ENCODE measurements at regions not wholly inside any gene's neighbourhood (a gene's known extent, or its start where the extent isn't known, plus 50 kb on each side); places are given as distances from the start of the nearest gene placed in this dataset.

DNA sequence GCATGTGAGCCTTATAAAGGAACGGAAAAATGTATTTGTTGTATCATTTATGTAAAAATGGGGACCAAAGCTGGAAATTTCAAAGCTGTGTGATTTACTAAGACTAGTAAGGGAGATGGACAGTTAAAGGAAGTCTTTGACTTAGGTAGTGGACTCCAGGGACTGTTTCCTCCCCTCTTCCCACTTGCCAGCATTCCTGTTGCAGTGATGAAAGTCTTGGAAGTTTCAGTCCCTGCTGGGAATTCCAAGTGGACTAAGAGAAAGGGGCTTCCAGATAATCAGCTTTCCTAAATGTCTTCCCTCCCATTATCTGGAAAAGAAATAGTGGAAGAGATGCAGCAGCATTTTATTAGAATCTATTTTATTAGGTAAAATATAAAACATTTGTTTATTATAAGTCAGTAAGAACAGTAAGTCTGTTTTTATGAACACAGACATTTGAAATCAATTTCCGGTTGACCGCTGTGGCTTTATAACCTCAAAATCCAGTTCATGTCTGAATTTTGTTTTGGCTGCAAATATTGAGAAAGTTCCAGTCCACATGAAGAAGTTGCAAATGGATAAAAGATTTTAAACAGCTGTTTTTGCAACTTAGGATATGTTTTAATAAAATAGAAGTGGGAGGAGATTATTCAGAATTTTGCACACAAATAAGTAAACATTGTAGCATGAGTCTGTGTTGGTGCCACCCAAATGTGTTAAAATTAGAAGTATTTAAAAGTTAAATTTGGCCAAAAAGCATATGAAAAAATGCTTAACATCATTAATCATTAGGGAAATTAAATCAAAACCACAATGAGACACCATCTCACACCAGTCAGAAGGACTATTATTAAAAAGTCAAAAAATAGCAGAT, 141.8 kb downstream of the IL20RB start:
- TF ChIP-seq, protein P1, sequence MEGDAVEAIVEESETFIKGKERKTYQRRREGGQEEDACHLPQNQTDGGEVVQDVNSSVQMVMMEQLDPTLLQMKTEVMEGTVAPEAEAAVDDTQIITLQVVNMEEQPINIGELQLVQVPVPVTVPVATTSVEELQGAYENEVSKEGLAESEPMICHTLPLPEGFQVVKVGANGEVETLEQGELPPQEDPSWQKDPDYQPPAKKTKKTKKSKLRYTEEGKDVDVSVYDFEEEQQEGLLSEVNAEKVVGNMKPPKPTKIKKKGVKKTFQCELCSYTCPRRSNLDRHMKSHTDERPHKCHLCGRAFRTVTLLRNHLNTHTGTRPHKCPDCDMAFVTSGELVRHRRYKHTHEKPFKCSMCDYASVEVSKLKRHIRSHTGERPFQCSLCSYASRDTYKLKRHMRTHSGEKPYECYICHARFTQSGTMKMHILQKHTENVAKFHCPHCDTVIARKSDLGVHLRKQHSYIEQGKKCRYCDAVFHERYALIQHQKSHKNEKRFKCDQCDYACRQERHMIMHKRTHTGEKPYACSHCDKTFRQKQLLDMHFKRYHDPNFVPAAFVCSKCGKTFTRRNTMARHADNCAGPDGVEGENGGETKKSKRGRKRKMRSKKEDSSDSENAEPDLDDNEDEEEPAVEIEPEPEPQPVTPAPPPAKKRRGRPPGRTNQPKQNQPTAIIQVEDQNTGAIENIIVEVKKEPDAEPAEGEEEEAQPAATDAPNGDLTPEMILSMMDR (IDR thresholded peaks at IDR 0.05) = no peak
- no peak for TF ChIP-seq POLR2A (IDR thresholded peaks at IDR 0.05)

All from esophagus squamous epithelium (tissue), 4 donors.